HG03064 (cell line): ENCODE measurements at regions not wholly inside any gene's neighbourhood (a gene's known extent, or its start where the extent isn't known, plus 50 kb on each side); places are given as distances from the start of the nearest gene placed in this dataset.

Experiments used
- ATAC-seq: cut with Tn5 transposase; IDR thresholded peaks from one replicate; pipeline ENCODE4 v1.9.1; 2021; ENCODE audit warnings: low read depth; ENCODE audit not compliant: unreplicated experiment

DNA sequence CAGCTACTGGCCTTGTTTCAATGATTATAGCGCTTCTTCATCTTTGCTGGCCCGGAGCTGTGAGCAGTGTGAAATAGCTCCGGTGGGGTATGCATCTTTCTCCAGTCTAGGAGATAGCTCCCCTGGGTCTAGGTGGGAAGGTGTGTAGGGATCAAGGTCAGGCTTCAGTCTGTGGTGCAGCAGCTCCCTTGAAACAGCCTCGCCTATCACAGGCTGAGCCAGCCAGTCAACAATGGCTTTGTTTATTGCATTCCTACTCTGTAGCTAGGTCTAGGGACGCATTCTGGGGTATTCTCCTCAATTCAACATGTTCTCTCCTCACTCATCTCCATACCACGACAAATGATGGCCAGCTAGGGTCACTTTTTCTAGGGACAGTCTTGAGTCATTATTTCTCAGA is 646.8 kb upstream of the IGFBP3 start:
- no peak for ATAC-seq

DNA sequence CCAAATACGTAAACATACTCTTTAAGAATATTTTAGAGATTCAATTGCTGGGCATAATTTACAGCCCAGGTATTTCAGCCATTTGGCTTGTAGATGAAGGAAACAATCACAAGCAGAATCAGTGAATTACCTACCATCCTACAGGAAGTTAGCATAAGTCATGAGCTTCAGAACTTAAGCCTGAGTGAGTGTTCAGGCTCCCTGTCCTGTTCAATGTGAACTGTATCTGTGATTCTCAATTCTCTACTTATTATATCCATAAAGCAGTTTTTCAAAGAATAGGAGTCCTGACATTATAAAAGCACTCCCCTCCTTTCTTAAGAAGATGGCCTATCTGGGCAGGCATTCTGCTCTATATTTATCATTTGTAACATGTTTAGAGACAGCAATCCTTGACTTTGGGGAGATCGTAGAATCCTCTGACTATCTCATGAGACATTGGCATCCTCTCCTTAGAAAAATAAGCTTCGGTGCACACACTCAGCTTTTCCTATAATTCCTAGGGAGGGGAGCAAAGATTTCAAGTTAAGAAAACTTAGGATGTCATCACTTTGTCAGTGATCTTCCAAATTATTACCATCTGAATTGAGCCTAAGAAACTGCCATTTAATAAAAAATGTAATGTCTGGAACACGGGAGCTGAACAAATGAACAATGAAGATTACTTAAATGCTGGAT is 645.2 kb upstream of the IGFBP3 start:
- no peak for ATAC-seq

GRCh38 chr7:46565253-46566096 is 644.4 kb upstream of the IGFBP3 start:
- no peak for ATAC-seq

GRCh38 chr7:46559194-46559832 is 638.2 kb upstream of the IGFBP3 start:
- ATAC-seq = no peak

DNA sequence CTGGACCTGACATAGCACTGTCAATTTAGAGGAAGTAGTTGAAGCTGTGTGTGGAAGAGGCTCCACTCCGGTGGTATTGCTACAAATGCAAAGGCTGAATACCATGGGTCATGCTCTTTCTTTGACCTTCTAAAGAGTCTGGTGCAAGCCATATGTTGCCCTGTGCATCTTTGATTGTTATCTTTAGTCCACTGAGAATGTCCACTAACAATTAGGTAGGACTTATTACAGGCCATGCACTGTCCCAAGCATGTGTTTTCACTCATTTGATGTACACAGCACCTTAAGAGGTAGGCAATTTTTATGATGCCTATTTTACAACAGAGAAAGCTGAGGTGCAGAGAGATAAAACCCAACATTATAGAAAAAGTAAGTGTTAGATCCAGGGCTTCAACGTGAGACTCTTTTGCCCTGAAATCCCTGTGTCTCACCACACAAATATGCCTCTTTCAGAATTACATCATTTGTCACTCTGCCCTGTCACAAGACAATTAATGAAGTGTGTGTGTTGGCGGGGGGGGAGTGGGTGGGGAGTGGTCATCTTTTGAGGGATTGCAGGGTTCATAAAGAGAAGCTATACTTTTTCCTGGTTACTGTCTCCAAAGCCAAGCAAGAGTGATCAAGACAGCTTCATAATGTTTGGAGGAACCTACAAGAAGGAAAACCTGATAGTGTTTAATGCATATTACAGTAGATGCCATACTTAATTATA is 637.6 kb upstream of the IGFBP3 start:
- ATAC-seq = no peak

DNA sequence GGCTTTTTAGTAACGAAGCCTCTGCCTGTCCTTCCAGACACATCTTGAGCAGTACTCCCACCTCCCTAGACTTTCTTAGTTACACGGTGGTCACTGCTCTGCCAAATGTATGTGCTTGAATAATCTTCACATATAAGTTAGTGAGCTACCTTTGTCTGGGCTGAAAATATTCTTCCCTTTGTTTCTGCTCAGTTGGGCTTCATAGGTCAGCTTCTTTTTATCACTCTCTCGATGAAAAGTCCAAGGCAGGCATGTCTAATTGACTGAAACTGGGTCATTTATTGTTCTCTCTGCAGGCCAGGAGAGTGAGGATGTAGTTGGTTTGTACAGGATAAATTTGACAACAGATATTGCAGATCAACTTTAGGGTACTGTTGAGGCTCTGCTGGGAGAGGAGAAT is 636.7 kb upstream of the IGFBP3 start:
- no peak for ATAC-seq

DNA sequence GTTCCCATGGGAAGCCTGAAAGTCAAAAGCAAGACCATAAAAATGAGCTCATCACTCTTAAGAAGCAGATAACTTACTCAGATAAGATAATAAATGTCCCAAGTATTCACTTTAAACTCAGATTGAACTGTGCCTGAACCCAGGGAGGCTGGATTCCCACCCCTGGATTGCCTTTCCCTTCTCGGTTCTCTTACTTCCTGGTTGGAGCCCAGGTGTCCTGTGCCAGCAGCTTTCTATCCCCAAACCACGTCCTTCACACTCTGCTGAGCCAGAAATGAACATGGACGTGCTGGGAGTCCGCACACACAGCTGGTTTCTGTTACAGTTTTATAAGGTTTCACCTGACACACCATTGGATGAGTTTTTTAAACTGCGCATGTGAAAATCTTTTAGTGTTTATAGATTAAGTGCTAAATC is 636.2 kb upstream of the IGFBP3 start:
- no peak for ATAC-seq

- ATAC-seq = no peak
These were observed 633.8 kb upstream of the IGFBP3 start for GRCh38 chr7:46554688-46555422.

- ATAC-seq = no peak
These were observed 630.5 kb upstream of the IGFBP3 start for GRCh38 chr7:46551603-46552002.

DNA sequence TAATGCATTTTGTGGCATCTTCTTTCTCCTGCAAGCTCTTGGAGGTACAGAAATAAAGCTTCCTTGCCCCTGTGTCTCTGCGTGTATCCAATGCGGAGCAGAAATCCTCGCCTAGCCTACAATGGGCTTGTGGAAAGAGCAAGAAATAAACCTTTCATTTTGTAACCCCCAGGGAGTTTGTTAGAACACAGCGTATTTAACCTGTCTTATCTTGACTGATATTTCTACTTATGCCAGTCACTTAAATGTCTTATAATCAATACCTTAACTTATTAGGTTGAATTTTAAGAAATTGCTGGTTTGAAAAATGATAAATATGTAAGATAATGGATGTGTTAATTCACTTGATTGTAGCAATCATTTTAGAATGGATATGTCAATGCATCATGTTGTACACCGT is 629.8 kb upstream of the IGFBP3 start:
- no peak for ATAC-seq

DNA sequence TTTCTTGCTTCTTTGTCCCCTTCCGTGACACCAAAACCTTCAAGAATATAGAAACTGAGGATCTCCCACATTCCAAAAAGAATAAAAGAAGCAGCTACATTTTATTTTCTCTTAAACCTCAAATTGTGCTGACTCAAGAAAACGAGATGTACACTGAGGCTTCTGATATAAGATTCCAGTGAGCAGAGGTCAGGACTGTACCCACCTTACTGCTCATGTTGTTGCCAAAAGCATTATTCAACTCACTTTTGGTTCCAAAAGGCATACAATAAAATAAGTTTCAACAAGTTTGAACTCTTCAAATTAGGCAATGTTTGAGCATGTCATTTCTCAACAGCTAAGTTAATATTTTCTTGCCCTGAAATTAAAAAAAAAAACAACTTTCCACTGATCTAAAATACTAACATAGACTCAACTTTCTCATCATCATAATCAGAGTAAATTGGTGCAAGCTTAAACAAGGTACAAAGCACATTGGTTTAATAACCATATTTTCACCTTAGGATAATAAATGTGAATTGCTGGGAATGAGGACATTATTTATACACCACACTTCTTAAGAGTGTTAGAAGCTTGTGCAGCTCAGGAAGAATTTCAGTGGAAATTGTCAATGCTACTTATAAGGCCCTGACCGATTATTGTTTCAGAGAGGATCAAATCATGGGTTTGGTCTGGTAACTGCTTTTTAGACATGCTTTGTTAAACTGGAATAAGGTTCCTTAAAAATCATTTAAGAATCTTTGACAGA is 629.0 kb upstream of the IGFBP3 start:
- ATAC-seq = no peak

GRCh38 chr7:46549347-46549746 is 628.3 kb upstream of the IGFBP3 start:
- ATAC-seq = no peak

GRCh38 chr7:46547044-46547443 is 626.0 kb upstream of the IGFBP3 start:
- no peak for ATAC-seq

- no peak for ATAC-seq
These were observed 624.7 kb upstream of the IGFBP3 start for GRCh38 chr7:46545790-46546189.

DNA sequence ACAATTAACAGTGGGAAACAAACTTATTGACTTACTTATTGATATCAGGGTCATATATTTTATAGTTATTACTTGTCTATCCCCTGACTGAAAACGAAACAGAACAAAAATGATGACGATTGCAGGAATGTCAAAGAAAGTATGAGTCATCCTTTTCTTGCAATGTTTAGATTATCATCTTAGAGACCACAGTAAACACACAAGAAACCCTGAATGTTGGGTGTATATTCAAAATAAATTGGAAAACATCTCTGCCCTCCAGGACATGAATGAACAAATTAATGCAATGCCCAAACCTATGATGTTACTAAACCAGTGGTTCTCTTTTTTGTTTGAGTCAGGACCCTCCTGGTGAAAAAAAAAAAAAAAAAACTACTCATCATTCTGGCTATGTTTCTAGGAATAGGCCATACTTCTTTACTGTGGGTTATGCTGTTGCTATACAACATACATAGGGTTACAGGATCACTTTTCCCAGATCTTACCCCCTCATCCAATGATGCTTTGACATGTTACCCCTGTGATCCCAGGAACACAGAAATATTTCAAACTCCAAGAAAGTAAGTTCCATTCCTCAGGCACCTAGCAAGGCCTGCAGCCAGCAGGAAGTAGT is 623.4 kb upstream of the IGFBP3 start:
- ATAC-seq = no peak

GRCh38 chr7:46542076-46542475 is 621.0 kb upstream of the IGFBP3 start:
- ATAC-seq = no peak

DNA sequence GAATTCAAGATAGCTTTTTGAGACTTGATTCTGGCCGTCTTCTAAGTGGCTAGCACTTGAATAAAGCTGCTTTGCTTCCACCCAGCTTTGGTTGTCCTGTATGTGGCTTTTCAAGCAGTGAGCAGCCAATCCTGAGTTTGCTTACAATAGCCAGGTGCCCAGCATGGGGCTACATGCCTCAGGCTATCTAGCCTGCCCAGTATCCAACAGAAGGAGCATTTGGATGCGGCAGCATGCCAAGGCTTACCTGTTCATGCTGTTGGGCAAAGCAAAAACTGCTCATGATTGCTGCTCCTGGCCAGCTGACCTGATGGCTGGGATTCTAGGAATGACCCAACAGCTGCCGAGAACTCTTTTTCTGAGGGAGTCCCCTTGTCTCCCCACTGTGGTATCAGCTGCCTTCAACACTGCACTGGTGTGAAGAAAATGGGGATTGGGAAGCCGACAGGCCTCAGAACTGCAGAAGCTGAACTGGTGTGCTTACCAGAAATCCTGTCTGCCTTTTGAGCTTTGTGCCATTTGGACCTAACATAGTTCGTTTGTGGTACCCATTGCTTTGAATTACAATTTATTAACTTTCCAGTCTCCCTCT is 618.9 kb upstream of the IGFBP3 start:
- ATAC-seq = no peak

GRCh38 chr7:46537191-46537905 is 616.3 kb upstream of the IGFBP3 start:
- ATAC-seq = no peak
